SHP77 treated with DMSO at 0.1 percent for 48 hours (cell line): ENCODE measurements at regions not wholly inside any gene's neighbourhood (a gene's known extent, or its start where the extent isn't known, plus 50 kb on each side); places are given as distances from the start of the nearest gene placed in this dataset.

Experiments used
- DNase-seq: peaks from one replicate; lab custom pipeline; 2025; lab: John Stamatoyannopoulos, UW

DNA sequence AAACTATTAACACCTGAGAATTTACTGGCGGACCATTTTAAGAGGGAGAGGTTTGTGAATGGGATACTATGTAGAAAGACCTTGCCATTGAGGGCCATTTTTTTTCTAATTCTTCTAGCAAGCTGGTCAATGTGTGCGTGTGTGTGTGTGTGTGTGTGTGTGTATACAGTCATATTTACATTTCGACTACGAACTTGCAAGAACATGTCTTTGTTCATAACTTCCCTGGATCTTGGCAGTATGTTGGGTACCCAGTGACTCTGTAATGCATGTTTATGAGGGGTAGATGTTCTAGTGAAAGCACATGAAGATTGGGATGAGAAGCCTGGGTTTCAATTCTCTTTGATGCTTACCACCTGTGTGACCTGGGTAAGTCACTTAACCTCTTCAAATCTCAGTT, 133.6 kb downstream of the UBE2E3 start:
- no peak for DNase-seq

DNA sequence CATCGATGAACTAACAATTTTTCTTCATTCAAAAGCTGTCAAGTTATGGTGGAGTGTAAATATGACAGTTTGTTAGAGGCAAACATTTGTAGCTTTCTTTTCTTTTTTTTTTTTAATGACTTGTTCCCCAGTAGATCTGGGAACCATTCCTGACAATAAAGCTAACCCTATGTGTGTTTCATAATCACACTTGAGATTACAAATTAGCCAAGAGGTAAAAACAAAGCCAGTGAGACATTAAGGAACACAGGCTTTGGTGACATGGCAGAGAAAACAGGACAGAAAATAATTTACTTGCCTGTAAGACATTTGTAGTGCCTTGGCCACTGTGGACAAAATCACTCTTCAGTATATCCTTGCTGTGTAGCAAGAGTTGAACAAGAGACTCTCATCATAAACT, 135.9 kb downstream of the UBE2E3 start:
- no peak for DNase-seq

DNA sequence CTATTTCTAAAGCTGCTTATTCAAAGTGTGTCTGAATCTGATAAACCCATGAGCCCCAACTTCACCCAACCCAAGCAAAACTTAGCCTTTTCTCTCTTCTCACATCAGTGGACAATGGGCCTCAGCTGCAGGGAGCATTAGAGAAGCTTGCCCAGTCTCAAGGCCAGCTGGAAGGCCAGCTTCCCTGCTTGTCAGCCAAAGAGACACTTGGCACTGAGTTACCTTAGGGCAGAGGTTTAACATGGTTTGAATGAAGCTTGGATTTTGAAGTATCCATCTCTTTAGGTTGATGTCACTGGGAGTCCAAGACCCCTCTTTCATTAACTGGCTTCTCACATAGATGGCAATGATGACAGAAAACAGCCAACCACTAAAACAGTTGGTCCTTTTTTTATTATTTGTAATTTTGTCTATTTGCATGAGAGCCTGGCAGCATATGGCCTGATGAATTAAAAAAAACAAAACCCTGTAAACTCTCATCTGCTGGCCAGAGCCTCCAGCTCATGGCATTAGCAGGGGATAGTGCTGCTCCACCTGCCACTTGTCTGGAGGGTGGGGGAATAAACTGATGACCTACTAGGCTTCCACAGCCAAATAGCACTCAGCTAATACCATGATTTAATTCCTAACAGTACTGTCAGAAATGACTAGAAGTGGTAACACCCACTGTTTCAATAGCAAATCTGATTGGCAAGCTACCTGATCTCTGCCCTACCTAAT, 137.0 kb downstream of the UBE2E3 start:
- DNase-seq: no peak

DNA sequence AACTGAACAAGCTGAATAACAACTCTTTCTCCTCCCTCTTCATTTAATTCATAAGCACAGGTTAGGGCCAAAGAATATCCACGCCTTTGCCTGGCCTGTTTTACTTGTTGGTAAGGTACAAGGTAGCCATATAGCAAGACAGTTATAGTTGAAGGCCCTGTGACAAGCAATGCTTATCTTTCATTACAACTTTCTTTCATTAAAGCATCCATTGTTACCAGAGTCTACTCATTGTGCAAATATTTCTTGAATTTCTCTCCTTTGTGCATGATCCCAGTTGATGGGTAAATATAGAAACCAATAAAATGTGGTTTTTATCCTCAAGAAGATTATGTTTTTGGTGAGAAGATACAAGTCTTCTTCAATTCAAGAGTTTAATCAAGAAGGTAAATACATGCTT, 140.2 kb downstream of the UBE2E3 start:
- no peak for DNase-seq

DNA sequence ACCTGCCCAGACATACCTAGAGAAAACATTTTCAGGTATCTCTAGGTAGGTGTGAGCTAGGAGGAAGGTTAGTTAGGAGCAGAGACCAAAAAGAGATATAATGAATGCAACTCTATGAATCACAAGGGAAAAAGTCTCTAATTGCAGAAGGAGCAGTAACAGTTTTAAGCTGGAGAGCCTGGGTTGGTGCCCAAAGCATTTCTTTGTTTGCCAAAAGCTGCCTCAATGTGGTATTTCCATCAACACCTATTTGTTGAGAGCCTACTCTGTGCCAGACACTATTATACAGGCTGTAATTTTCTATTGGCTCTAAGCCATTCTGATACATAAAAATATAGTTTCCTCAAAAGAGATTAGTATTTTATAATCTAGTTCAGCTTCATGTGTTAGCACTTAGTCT, 141.6 kb downstream of the UBE2E3 start:
- no peak for DNase-seq

DNA sequence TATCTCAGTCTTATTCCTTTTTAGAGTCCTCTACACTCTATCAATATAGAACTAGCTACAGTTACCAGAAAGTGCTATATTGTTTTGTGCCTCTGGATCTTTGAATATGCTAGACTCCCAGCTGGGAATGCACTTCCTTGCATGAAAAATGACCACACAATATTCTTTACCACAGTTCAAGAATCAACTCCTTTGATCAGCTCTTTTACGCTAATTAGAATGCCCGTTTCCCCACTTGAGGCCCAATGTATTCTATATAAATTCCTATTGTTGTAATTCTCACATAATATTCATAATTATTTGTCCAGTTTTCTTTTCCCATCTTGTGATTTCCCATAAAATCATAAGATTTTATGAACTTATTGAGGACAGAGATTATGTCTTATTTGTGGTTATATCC, 142.2 kb downstream of the UBE2E3 start:
- no peak for DNase-seq

DNA sequence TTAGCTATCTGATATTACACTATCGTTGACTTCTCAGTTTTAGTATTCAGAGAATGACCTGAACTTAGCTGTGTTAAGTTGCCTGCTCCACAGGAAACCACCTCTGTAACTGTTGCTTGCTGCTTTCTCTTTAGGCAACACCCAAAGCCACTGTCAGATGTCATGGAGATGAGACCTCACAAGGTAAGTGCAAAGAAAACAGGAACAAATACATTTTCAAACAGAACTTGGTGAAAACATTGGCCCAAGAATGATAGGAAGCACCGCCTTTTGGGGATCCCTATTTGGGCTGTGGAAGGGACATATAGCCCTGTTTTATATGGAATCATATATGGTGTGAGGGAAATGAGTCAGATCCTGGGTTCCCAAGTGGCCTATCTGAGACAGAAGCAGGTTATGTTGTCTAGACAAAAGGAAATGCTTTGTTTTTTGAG, 143.4 kb downstream of the UBE2E3 start:
- no peak for DNase-seq

DNA sequence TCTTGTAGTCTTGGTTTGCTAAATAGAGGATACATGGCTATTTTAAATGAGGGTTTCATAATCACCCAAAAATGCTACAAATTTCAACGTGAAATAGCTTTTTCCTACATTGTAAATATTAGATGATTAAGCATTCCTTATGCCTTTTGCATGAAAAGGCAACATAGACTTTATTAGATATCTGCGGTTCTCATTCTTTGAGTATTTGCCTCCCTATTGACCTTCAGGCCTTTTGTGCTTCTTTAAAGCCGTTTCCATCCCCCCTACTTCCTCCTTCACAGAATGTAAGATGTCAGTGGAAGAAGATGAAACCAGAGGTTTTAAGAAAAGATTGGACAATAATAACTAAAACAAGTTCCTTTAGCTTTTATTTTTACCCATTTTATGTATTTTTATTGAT, 144.1 kb downstream of the UBE2E3 start:
- no peak for DNase-seq

DNA sequence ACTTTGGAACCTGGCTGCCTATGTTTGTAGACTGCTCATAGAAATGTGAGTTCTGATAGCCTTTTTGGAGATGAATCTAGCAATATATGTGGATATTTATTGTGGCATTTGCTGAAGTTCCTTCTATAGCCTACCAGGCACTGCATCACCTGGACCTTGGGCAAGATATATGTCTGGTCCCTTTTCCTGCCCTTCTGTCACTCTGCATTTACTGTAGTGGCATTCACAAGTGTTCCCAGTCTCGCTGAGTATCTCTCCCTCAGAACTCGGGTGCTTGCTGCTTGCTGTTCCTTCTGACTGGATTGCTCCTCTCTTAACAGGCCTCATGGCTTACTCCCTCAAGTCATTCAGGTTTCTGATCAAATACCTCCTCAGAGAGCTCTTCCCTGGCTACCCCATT, 145.0 kb downstream of the UBE2E3 start:
- DNase-seq: no peak

DNA sequence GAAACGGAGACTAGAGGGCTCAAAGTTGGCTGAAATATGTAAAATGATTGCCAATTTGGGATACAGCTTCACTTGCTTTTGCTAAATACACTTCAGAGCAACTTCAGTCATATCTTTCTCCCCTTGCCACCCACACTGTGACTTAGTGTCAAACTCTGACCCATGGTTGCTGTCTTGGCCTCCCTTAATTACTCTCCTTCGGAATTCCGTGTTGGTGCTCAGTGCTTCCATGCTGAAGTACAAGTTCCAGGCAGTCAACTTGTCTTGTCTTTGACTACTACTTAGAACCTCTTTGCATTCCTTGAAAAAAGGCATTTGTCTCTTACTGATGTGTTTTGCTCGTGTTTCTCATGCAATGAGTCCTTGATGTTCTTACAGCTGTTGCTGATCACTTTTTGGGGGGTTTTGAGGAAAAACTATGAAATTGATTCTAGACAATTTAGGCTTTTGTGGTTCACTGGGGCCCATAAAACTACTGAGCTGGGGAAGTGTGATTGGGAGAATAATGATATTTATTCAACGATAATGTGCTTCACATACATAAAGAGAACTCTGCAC, 146.0 kb downstream of the UBE2E3 start:
- no peak for DNase-seq

DNA sequence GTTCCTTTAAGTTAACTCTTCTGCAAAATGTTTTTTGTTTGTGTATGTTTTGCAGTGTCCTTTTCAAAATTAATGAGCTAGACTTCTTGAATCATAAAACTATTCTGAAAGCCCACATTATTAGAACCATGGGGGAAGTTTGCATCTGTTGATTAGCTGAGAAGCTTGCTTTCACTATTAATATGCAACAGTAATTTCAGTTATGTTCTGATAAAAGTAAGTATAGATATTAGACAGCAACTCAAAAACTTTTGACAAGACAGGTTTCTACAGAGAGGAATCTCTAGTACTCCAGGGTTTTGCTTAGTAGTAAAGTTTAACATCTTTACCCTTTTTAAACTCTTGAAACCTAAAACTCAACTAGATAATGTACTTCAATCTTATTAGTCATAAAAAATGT, 147.8 kb downstream of the UBE2E3 start:
- DNase-seq: no peak

DNA sequence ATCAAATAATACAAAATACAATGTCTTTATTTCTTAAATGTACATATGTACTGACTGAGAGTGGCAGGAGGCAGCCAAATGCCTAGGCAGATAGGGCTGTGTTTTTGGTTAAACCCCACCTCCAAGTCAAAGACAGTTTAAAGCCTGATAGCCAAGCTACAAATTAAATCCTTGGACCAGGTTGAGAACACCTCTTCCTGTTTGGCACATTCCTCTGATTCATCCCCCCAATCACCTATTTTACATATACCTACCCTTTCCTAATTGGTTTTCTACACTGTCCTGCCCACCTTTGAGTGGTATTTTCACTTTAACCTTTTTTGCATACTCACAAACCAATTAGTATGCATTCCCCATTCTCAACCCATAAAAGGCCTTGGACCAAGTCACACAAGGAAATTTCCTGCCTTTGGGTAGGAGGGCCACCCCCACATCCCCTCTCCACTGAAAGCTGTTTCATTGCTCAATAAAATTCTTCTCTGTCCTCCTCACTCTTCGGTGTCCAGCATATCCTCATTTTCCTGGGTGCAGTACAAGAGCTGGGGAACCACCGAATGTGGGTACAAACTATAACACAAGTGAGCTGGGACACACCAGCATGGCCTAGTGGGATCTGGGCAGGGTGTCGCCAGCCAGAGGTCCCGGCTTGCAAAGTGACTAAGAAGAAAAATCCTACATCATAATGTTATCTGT, 149.1 kb downstream of the UBE2E3 start:
- no peak for DNase-seq

DNA sequence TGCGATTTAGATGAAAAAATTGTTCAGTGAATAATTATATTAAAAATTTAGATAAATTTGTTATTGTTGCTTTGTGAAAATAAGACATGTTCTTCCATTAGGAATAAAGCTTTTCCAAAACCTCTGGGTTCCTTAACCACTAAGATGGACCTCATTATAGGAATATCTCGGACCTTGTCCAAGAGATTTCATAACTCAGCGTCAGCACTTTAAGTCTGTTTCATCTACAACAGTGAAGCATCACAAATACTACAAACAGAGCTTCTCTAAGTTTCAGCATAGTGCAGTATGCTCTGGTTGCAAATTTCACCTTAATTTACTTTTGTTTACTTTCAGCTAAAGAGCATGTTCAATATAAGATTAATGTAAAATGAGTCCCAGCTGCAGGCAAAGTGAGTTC, 150.3 kb downstream of the UBE2E3 start:
- no peak for DNase-seq

DNA sequence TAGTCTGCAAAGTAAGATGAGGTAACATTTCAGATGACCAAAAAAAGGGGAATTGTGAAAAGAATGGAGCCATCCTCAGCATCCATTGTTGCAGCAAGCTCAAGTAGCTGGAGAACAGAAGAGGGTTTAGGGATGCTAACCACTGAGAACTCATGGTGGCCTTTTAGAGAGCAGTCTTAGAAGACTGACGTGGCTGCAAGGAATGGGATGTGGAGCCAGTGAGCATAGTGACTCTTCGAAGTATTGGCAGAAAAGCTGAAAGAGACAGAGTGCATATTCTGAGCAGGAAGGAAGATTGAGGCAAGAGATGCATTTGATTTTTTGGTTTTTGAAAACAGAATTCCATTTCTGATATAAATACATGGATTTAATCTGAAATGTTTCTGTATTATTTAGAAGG, 151.2 kb downstream of the UBE2E3 start:
- DNase-seq: no peak

DNA sequence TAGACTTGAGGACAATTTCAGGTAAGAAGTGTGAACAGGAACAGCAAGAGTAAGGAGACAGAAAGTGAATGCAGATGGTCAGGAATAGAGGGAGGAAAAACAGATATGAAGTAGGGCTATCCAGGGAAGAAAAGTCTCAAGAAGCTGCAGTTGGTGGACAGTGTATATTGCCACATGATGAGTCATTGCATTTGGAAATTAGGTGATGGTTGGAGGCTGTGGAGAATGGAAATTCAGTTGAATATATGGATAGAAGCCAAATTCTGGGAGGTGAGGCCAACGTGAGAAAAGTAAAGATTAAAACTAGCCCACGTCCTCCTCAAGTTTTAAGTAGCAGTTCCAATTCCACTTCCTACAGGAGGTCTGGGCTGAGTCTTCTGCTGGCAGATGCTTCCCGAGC, 158.4 kb downstream of the UBE2E3 start:
- no peak for DNase-seq

DNA sequence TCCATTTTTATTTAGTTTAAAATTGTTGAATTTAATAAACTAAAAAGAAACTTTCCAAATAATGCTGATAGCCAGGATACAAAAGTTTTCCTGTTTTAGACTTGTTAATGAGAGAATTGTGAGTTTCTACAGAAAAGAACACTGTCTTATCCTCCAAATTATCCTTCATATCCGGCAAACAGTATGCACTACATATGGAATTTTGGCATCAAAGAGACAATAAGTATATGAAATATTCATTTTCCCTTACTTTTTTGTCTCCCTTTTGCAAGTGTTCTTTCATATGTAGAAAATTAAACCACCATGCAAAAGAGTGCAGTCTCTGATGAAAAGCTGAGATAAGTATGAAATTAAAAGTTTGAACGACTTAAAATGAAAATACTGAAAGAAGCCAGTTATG, 159.4 kb downstream of the UBE2E3 start:
- DNase-seq: no peak

DNA sequence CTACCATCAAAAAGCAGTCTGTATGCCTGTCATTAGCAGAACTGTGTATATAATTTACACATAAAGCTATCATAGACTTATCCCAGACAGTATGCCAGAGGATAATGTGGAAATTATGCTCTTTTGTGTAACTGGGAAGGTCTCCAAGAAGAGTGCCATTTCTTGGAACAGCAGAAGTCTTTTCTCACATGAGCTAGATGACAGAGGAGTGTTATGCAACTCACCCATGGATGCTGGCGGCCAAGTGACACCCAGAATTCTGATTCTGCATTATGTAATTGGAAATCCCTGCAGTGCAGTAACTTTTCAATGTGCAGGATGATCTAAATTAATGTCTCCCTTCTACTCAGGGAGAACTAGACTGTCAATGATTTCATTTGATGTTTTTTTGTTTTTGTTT, 160.0 kb downstream of the UBE2E3 start:
- no peak for DNase-seq

DNA sequence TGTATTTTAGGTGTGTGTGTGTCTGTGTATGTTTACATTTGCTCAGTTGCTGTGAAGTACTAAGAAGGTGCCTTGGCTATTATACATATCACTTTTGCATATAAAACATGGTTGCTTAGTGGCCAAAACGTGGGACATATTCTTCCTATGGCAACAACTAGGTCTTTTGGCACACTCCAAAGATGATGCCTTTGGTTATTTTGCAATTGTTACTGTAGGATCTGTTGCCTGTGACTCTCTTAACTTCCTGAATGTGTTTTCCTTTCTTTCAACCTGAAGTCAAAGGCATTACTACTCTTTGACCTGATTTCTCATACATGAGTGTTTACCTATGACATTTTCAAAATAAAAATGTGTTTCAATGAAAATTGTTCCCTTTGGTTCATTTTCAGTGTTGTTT, 160.5 kb downstream of the UBE2E3 start:
- DNase-seq: no peak

DNA sequence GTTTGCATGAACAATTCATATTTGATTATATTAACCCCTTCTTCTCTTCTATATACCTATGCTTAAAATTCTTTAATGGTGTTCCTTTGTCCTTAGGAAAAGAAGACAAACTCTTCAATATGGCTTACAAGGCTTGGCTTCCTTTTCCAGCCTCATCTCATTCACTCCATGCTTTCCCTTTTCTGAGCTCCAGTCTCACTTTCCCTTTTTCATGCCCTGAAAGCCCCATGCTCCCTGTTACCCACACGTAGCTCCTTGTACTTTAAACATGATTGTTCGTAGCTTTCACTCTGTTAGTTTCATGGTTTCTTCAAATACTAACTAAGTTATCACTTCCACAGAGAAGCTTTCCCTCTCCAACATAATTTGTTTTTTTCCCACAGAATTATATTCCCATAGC, 161.3 kb downstream of the UBE2E3 start:
- no peak for DNase-seq

DNA sequence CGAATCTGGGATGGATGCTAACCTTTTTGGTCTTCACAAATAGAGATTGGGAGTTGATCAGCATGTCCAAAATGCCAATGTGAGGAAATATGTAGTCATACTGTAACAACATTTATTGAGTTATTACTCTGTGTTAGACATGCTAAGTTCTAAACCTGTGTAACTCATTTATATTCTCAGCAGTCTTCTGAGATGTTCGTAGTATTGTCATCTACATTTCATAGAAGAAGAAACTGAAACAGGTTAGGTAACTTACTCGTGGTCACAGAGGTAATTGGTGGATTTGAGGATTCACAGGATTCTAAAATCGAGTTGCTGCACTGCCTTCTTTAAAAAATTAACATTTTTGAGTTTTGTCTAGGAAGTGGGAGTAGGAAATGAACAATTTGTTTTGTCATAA, 162.1 kb downstream of the UBE2E3 start:
- no peak for DNase-seq

DNA sequence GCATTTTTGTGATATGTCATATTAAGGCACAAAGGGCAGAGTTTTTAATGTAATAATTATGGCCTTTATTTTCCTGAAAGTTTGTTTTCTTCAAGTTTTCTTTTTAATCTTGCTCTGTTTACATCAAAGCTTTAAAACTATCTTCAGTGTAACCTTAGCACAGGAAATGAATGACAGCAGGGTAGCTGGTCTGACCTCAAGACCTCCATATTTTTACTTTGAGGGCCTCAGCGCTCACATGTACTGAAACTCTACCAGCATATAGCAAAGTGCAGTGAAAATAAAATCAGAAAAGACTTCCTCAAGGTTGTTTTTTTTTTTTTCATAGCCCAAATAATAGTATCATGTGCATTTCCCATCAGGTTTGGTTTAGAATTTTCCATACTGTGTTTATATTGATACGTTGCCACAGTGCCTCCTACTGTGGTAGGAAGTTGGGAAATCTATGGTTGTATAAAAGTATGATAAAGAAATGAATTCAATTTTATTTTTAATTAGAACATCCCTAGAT, 163.4 kb downstream of the UBE2E3 start:
- no peak for DNase-seq

DNA sequence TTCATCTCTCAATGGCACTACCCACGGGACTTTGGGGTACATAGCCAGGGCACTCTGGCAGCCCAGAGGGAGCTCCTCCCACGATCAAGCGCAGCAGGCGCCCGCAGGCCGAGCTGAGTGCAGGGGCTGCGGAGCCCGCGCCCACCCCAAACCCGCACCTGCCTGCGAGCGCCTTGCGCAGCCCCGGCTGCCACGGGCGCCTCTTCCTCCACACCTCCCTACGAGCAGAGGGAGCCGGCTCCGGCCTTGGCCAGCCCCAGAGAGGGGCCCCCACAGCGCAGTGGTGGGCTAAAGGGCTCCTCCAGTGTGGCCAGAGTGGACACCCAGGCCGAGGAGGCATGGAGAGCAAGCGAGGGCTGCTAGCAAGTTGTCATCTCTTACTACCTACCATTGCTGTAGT, 165.2 kb downstream of the UBE2E3 start:
- no peak for DNase-seq

DNA sequence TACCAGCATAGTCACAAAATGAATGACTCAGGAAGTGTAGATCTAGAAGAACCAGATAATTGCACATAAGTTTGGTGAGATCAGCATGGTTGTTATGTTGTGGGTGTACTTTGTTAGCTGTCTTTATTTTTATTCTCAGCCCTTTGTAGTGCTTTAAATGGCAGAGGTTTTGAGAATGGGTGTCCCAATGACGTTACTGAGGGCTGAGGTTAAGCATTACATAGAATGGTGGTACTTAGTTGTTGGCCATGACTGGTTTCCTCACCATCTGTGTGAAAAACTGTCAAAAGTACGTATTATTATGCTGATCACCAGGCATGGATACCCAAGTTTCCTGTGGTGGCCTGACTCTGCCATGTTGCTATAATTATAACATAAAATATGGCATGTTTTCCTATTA, 165.8 kb downstream of the UBE2E3 start:
- no peak for DNase-seq

DNA sequence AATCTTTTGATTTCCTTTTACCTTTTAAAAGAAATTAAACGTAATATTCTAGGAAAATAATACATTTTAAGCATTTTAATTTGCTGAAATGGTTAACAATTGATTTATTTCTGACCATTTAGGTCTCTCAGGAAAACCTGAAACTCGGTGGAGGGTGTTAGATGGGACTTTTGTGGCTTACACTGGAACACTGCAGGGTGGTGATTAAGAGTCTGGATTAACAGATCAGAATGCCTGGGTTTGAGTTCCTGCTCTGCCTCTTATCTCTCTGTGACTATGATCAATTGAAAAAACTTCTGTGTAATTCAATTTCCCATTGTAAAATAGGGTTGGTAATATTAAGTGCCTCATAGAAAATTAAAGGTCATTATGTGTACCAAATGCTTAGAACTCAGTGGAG, 168.7 kb downstream of the UBE2E3 start:
- DNase-seq: no peak
